ENCODE measurements at regions not wholly inside any gene's neighbourhood (a gene's known extent, or its start where the extent isn't known, plus 50 kb on each side); places are given as distances from the start of the nearest gene placed in this dataset.

DNA sequence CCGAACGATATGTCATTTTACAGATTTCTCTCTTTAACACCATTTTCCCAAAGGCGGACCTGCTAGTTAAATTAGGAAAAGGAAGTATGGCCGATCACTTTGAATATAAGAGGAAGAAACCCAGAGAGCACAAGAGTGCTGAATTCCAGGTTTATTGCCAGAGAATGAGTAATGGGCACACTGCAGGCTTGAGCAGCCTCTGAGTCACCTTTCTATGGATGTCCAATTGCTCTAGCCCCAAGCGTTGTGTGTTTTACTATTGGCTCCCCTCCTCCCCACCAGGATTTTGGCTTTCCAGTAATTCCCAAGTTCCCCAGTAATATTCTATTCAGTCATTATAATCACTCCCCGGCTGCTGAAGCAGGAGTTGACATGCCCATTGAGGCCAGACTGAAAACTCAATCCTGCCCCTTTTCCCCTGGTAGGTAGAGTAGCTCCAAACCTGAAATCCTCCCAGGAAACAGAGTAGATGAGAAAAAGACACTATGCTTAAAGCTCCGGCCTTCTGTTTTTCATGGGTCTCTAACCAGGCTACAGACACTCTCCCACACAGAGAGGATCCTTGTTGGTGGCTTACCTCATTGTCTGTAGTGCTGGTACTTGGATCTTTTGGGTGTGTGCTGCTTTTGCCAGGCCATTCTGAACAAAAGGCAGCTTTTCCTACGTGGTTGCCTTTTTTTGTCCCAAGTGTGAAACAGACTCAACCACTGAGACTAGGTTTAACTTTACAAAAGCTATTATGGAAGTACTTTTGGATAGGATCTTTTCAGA is 704.3 kb upstream of the FLRT2 start:
- 90% methylated on average over 8 of the region's 8 CpGs for WGBS (ENCODE audit: low lambda C conversion rate, missing lambda C conversion rate)
- H3K9me3 ChIP-seq (ENCODE audit: low read depth), result no peaks in the 10 kb centered on the region
- no peaks in the 10 kb centered on the region for H3K9me2 ChIP-seq (replicated peaks; ENCODE audit: insufficient read depth)
- H4K20me1 ChIP-seq (ENCODE audit: insufficient read depth, poor library complexity, severe bottlenecking), result no peaks in the 10 kb centered on the region
- no peaks in the 10 kb centered on the region for H3K4me1 ChIP-seq (ENCODE audit: insufficient read depth)
- H3K4me3 ChIP-seq, result no peak overlapping the region
- H3K79me2 ChIP-seq, result no peaks in the 10 kb centered on the region
- no peaks in the 10 kb centered on the region for H3K36me3 ChIP-seq (replicated peaks; ENCODE audit: insufficient read depth, low read depth)
- no peak for TF ChIP-seq EZH2phosphoT487 (IDR thresholded peaks at IDR 0.05; ENCODE audit: low read depth, severe bottlenecking, unreplicated experiment)
- no peak for TF ChIP-seq EZH2 (IDR thresholded peaks at IDR 0.05; ENCODE audit: borderline replicate concordance)
- TF ChIP-seq, protein P1, sequence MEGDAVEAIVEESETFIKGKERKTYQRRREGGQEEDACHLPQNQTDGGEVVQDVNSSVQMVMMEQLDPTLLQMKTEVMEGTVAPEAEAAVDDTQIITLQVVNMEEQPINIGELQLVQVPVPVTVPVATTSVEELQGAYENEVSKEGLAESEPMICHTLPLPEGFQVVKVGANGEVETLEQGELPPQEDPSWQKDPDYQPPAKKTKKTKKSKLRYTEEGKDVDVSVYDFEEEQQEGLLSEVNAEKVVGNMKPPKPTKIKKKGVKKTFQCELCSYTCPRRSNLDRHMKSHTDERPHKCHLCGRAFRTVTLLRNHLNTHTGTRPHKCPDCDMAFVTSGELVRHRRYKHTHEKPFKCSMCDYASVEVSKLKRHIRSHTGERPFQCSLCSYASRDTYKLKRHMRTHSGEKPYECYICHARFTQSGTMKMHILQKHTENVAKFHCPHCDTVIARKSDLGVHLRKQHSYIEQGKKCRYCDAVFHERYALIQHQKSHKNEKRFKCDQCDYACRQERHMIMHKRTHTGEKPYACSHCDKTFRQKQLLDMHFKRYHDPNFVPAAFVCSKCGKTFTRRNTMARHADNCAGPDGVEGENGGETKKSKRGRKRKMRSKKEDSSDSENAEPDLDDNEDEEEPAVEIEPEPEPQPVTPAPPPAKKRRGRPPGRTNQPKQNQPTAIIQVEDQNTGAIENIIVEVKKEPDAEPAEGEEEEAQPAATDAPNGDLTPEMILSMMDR (IDR thresholded peaks at IDR 0.05; ENCODE audit: poor library complexity), result no peak
- no peak overlapping the region for H2AFZ ChIP-seq
- DNase-seq (ENCODE audit: low spot score), result no peak
- no peaks in the 10 kb centered on the region for H3K27me3 ChIP-seq
- H3K27ac ChIP-seq, result no peak overlapping the region
- no peak overlapping the region for H3K4me2 ChIP-seq

DNA sequence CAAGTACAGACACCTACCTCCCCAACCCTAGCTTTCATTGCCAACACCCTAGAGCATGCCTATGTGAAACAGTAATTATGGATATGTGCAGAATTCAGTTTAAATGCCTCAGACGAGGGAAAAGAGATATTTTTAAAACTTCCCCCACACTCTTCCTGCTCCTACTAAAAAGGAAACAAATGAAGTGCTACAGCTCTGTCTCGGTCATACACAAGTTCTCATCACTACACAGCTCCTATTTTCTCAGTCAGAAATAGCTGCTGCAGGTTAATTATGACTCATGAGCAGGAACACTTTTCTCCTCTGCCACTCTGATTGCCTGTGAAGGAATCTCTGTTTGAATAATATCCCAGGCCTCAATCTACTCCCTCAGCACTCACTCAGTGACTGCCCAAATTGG is 703.6 kb upstream of the FLRT2 start:
- Histone ChIP-seq H2AFZ (no peak overlapping the region), H3K4me1 (ENCODE audit: insufficient read depth) (no peaks in the 10 kb centered on the region), H3K9me2 (replicated peaks; ENCODE audit: insufficient read depth) (no peaks in the 10 kb centered on the region), H4K20me1 (ENCODE audit: insufficient read depth, poor library complexity, severe bottlenecking) (no peaks in the 10 kb centered on the region), H3K4me2 (no peak overlapping the region), H3K27me3 (no peaks in the 10 kb centered on the region), H3K36me3 (replicated peaks; ENCODE audit: insufficient read depth, low read depth) (no peaks in the 10 kb centered on the region), H3K9me3 (ENCODE audit: low read depth) (no peaks in the 10 kb centered on the region), H3K4me3 (no peak overlapping the region), H3K27ac (no peak overlapping the region), H3K79me2 (no peaks in the 10 kb centered on the region)
- TF ChIP-seq EZH2 (IDR thresholded peaks at IDR 0.05; ENCODE audit: borderline replicate concordance) (no peak), EZH2phosphoT487 (IDR thresholded peaks at IDR 0.05; ENCODE audit: low read depth, severe bottlenecking, unreplicated experiment) (no peak)
- TF ChIP-seq, protein P1 (IDR thresholded peaks at IDR 0.05; ENCODE audit: poor library complexity), result no peak
- 83% methylated on average over 2 of the region's 2 CpGs for WGBS (ENCODE audit: low lambda C conversion rate, missing lambda C conversion rate)
- DNase-seq (ENCODE audit: low spot score), result no peak

DNA sequence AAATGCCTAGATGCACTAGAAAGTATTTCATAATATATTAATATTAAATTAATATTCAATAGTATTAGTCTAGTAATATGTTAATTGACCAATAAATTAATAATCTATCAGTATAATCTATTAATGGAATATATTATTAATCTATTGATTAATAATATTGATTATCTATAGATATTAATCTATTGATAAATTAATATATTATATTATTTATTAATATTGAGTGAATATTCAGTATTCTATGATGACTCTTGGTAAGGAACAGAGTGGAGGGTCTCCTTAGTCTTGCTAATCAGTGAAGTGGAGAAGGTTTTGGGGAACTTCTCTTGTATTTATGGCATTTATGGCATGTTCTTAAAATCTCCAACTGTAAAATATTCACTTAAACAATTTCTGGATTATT is 679.3 kb upstream of the FLRT2 start:
- Histone ChIP-seq H3K27ac (no peak overlapping the region), H3K9me2 (replicated peaks; ENCODE audit: insufficient read depth) (no peaks in the 10 kb centered on the region), H3K36me3 (replicated peaks; ENCODE audit: insufficient read depth, low read depth) (no peaks in the 10 kb centered on the region), H3K4me2 (no peak overlapping the region), H3K9me3 (ENCODE audit: low read depth) (no peaks in the 10 kb centered on the region), H3K4me1 (ENCODE audit: insufficient read depth) (no peaks in the 10 kb centered on the region), H4K20me1 (ENCODE audit: insufficient read depth, poor library complexity, severe bottlenecking) (no peaks in the 10 kb centered on the region), H3K79me2 (no peaks in the 10 kb centered on the region), H3K27me3 (no peaks in the 10 kb centered on the region), H3K4me3 (no peak overlapping the region), H2AFZ (no peak overlapping the region)
- TF ChIP-seq EZH2phosphoT487 (IDR thresholded peaks at IDR 0.05; ENCODE audit: low read depth, severe bottlenecking, unreplicated experiment) (no peak), EZH2 (IDR thresholded peaks at IDR 0.05; ENCODE audit: borderline replicate concordance) (no peak)
- TF ChIP-seq, protein P1 (IDR thresholded peaks at IDR 0.05; ENCODE audit: poor library complexity), result no peak
- no peak for DNase-seq (ENCODE audit: low spot score)
